ENCODE measurements at regions not wholly inside any gene's neighbourhood (a gene's known extent, or its start where the extent isn't known, plus 50 kb on each side); places are given as distances from the start of the nearest gene placed in this dataset.
"Not testable (repeated sequence)": the region's sequence is repeated elsewhere in the genome, so short reads cannot be mapped to it uniquely, and the experiment has no call there.

GRCh38 chr5:91776249-91776648 is 393.1 kb upstream of the ARRDC3 start:
- no peaks in the 10 kb centered on the region for H3K36me3 Mint-ChIP-seq (ENCODE audit: low read depth)
- H3K4me3 Mint-ChIP-seq = no peak overlapping the region
- no peak overlapping the region for H3K27ac Mint-ChIP-seq
- ChIA-PET POLR2A (no interaction called here), CTCF (no interaction called here)
- DNase-seq = no peak
- no peaks in the 10 kb centered on the region for H3K4me1 Mint-ChIP-seq
- H3K9me3 Mint-ChIP-seq = no peaks in the 10 kb centered on the region
- no peaks in the 10 kb centered on the region for H3K27me3 Mint-ChIP-seq

GRCh38 chr5:91770400-91770799 is 387.3 kb upstream of the ARRDC3 start:
- no peak for DNase-seq
- H3K4me1 Mint-ChIP-seq = no peaks in the 10 kb centered on the region
- no peaks in the 10 kb centered on the region for H3K36me3 Mint-ChIP-seq (ENCODE audit: low read depth)
- no peaks in the 10 kb centered on the region for H3K27me3 Mint-ChIP-seq
- CTCF ChIA-PET = no interaction called here
- no peak overlapping the region for H3K4me3 Mint-ChIP-seq
- POLR2A ChIA-PET = no interaction called here
- H3K9me3 Mint-ChIP-seq = no peaks in the 10 kb centered on the region
- H3K27ac Mint-ChIP-seq = no peak overlapping the region

GRCh38 chr5:91757383-91757782 is 374.3 kb upstream of the ARRDC3 start:
- POLR2A ChIA-PET; DNase-seq; H3K27ac Mint-ChIP-seq; H3K27me3 Mint-ChIP-seq; H3K9me3 Mint-ChIP-seq; H3K4me3 Mint-ChIP-seq; H3K4me1 Mint-ChIP-seq; CTCF ChIA-PET; H3K36me3 Mint-ChIP-seq (ENCODE audit: low read depth): not testable (repeated sequence)

- Mint-ChIP-seq H3K4me3 (no peak overlapping the region), H3K36me3 (ENCODE audit: low read depth) (no peaks in the 10 kb centered on the region), H3K4me1 (no peaks in the 10 kb centered on the region), H3K27me3 (no peaks in the 10 kb centered on the region), H3K27ac (no peak overlapping the region), H3K9me3 (no peaks in the 10 kb centered on the region)
- DNase-seq = no peak
- CTCF ChIA-PET = no interaction called here
- POLR2A ChIA-PET = no interaction called here
Observed at GRCh38 chr5:91754990-91755389, 371.9 kb upstream of the ARRDC3 start.

- H3K36me3 Mint-ChIP-seq (ENCODE audit: low read depth); H3K9me3 Mint-ChIP-seq; H3K4me3 Mint-ChIP-seq; POLR2A ChIA-PET; H3K27ac Mint-ChIP-seq; CTCF ChIA-PET; H3K4me1 Mint-ChIP-seq; DNase-seq; H3K27me3 Mint-ChIP-seq: not testable (repeated sequence)
Observed at GRCh38 chr5:91744470-91744869, 361.4 kb upstream of the ARRDC3 start.

GRCh38 chr5:91742550-91742949 is 359.4 kb upstream of the ARRDC3 start:
- no peak for DNase-seq
- H3K9me3 Mint-ChIP-seq = no peaks in the 10 kb centered on the region
- H3K4me3 Mint-ChIP-seq = no peak overlapping the region
- CTCF ChIA-PET = no interaction called here
- H3K36me3 Mint-ChIP-seq (ENCODE audit: low read depth) = no peaks in the 10 kb centered on the region
- POLR2A ChIA-PET = no interaction called here
- H3K27me3 Mint-ChIP-seq = no peaks in the 10 kb centered on the region
- H3K4me1 Mint-ChIP-seq = no peaks in the 10 kb centered on the region
- no peak overlapping the region for H3K27ac Mint-ChIP-seq

- Mint-ChIP-seq H3K4me1 (no peaks in the 10 kb centered on the region), H3K27ac (no peak overlapping the region), H3K4me3 (no peak overlapping the region), H3K36me3 (ENCODE audit: low read depth) (no peaks in the 10 kb centered on the region), H3K9me3 (no peaks in the 10 kb centered on the region), H3K27me3 (no peaks in the 10 kb centered on the region)
- POLR2A ChIA-PET = no interaction called here
- no peak for DNase-seq
- CTCF ChIA-PET = no interaction called here
Observed at GRCh38 chr5:91741764-91742505, 358.8 kb upstream of the ARRDC3 start.

GRCh38 chr5:91730026-91730425 is 346.9 kb upstream of the ARRDC3 start:
- H3K9me3 Mint-ChIP-seq = no peaks in the 10 kb centered on the region
- no peak overlapping the region for H3K4me3 Mint-ChIP-seq
- no peak for DNase-seq
- no peaks in the 10 kb centered on the region for H3K27me3 Mint-ChIP-seq
- ChIA-PET CTCF (no interaction called here), POLR2A (no interaction called here)
- no peaks in the 10 kb centered on the region for H3K36me3 Mint-ChIP-seq (ENCODE audit: low read depth)
- H3K27ac Mint-ChIP-seq = no peak overlapping the region
- H3K4me1 Mint-ChIP-seq = no peaks in the 10 kb centered on the region

- H3K36me3 Mint-ChIP-seq (ENCODE audit: low read depth) = no peaks in the 10 kb centered on the region
- no peaks in the 10 kb centered on the region for H3K27me3 Mint-ChIP-seq
- POLR2A ChIA-PET = no interaction called here
- H3K27ac Mint-ChIP-seq = no peak overlapping the region
- CTCF ChIA-PET = no interaction called here
- H3K4me3 Mint-ChIP-seq = no peak overlapping the region
- no peaks in the 10 kb centered on the region for H3K4me1 Mint-ChIP-seq
- DNase-seq = no peak
- H3K9me3 Mint-ChIP-seq = no peaks in the 10 kb centered on the region
Observed at GRCh38 chr5:91727463-91727862, 344.3 kb upstream of the ARRDC3 start.

- Mint-ChIP-seq H3K4me1 (no peaks in the 10 kb centered on the region), H3K36me3 (ENCODE audit: low read depth) (no peaks in the 10 kb centered on the region), H3K27me3 (no peaks in the 10 kb centered on the region), H3K27ac (no peak overlapping the region), H3K9me3 (no peaks in the 10 kb centered on the region), H3K4me3 (no peak overlapping the region)
- no peak for DNase-seq
- ChIA-PET POLR2A (no interaction called here), CTCF (no interaction called here)
Observed at GRCh38 chr5:91722736-91723467, 339.8 kb upstream of the ARRDC3 start.

- H3K4me1 Mint-ChIP-seq = no peaks in the 10 kb centered on the region
- peaks cover 2% of the 10 kb centered on the region for H3K9me3 Mint-ChIP-seq
- ChIA-PET CTCF (no interaction called here), POLR2A (no interaction called here)
- H3K27ac Mint-ChIP-seq = no peak overlapping the region
- no peaks in the 10 kb centered on the region for H3K27me3 Mint-ChIP-seq
- no peak for DNase-seq
- no peaks in the 10 kb centered on the region for H3K36me3 Mint-ChIP-seq (ENCODE audit: low read depth)
- H3K4me3 Mint-ChIP-seq = no peak overlapping the region
Observed at GRCh38 chr5:91712718-91713117, 329.6 kb upstream of the ARRDC3 start.

GRCh38 chr5:91707521-91707841 is 324.4 kb upstream of the ARRDC3 start:
- CTCF ChIA-PET = no interaction called here
- H3K27me3 Mint-ChIP-seq = no peaks in the 10 kb centered on the region
- POLR2A ChIA-PET = no interaction called here
- H3K4me3 Mint-ChIP-seq = no peak overlapping the region
- H3K27ac Mint-ChIP-seq = no peak overlapping the region
- H3K9me3 Mint-ChIP-seq = peaks cover 2% of the 10 kb centered on the region
- DNase-seq = no peak
- H3K36me3 Mint-ChIP-seq (ENCODE audit: low read depth) = no peaks in the 10 kb centered on the region
- H3K4me1 Mint-ChIP-seq = no peaks in the 10 kb centered on the region

GRCh38 chr5:91706785-91707520 is 323.8 kb upstream of the ARRDC3 start:
- no peak overlapping the region for H3K27ac Mint-ChIP-seq
- no peaks in the 10 kb centered on the region for H3K36me3 Mint-ChIP-seq (ENCODE audit: low read depth)
- ChIA-PET POLR2A (no interaction called here), CTCF (no interaction called here)
- no peak for DNase-seq
- H3K4me3 Mint-ChIP-seq = no peak overlapping the region
- no peaks in the 10 kb centered on the region for H3K4me1 Mint-ChIP-seq
- H3K27me3 Mint-ChIP-seq = no peaks in the 10 kb centered on the region
- no peaks in the 10 kb centered on the region for H3K9me3 Mint-ChIP-seq

- no peaks in the 10 kb centered on the region for H3K27me3 Mint-ChIP-seq
- CTCF ChIA-PET = no interaction called here
- no peaks in the 10 kb centered on the region for H3K36me3 Mint-ChIP-seq (ENCODE audit: low read depth)
- no peaks in the 10 kb centered on the region for H3K4me1 Mint-ChIP-seq
- POLR2A ChIA-PET = no interaction called here
- no peak overlapping the region for H3K27ac Mint-ChIP-seq
- no peak overlapping the region for H3K4me3 Mint-ChIP-seq
- DNase-seq = no peak
- H3K9me3 Mint-ChIP-seq = no peaks in the 10 kb centered on the region
Observed at GRCh38 chr5:91703128-91703527, 320.0 kb upstream of the ARRDC3 start.
